Activated T-helper 2 cell treated with anti-CD3 and anti-CD28 coated beads, Interferon-gamma antibody, Interleukin-2, Interleukin-4, amounts not matched to agents 10 μg/mL and 5 μg/mL and 100 μg/mL, durations not matched to agents 14 hours and 24 hours and 36 hours (primary cell): ENCODE measurements at regions not wholly inside any gene's neighbourhood (a gene's known extent, or its start where the extent isn't known, plus 50 kb on each side); places are given as distances from the start of the nearest gene placed in this dataset.

Experiments
- DNase-seq: peaks from one replicate; pipeline ENCODE4 v3.0.0; 2021; ENCODE audit warnings: low spot score
- H3K27ac Mint-ChIP-seq: one replicate; pipeline ENCODE4 v1.8.0; 2021; ENCODE audit warnings: mixed read lengths
- H3K27me3 Mint-ChIP-seq: one replicate; pipeline ENCODE4 v1.8.0; 2021; ENCODE audit warnings: low read depth, mixed read lengths
- H3K36me3 Mint-ChIP-seq: one replicate; pipeline ENCODE4 v1.8.0; 2021; ENCODE audit warnings: low read depth, mixed read lengths
- H3K4me1 Mint-ChIP-seq: one replicate; pipeline ENCODE4 v1.8.0; 2021; ENCODE audit warnings: low read depth, mixed read lengths
- H3K4me3 Mint-ChIP-seq: one replicate; pipeline ENCODE4 v1.8.0; 2021; ENCODE audit warnings: low read depth, mild to moderate bottlenecking, moderate library complexity, mixed read lengths
- H3K9me3 Mint-ChIP-seq: one replicate; pipeline ENCODE4 v1.8.0; 2021; ENCODE audit warnings: mixed read lengths
- intact Hi-C: fragments of 100-400 bp; cut with micrococcal nuclease; formaldehyde crosslinking; loops from one replicate; pipeline ENCODE4 v1.15.1; 2023

DNA sequence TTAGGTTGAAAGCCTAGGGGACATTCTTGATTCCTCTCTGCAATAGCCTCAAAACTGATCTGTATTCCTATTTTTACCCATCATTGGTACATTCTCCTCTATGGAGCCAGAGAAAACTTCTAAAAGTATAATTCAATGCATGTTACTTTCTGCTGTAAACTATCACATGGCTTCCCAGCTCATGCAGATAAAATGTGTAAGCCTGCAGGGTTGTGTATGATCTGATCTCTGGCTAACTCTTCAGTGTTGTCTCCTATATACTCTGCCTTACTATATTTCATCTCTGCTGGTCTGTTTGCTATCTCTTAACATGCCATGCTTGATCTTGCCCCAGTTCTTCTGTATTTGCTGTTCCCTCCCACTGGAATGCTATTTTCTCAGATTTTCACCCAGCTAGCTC lies 323.3 kb upstream of the RSPO3 start:
- no peak for DNase-seq
- Mint-ChIP-seq H3K27me3 (no peaks in the 10 kb centered on the region), H3K4me1 (no peaks in the 10 kb centered on the region), H3K9me3 (no peaks in the 10 kb centered on the region), H3K4me3 (no peak overlapping the region), H3K36me3 (no peaks in the 10 kb centered on the region), H3K27ac (no peak overlapping the region)
- intact Hi-C loops, result no loop called here

DNA sequence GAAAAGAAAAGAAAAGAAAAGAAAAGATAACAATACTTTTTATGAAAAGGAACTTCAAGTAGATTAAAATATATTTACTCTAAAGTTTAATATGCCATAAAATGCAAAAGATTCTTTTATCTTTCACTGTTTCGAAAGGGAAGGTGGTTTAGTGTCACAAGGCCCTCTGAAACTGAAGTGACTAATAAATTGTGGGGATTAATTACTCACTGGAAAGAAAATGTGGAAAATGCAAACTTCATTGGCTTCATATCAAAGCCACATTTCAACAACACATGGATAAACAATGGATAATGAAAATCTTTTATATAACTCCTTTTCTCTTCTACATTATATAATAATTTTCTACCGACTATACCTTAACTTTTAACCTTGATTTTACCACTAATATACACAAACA lies 320.5 kb upstream of the RSPO3 start:
- intact Hi-C loops, result no loop called here
- Mint-ChIP-seq H3K36me3 (no peaks in the 10 kb centered on the region), H3K9me3 (no peaks in the 10 kb centered on the region), H3K27ac (no peak overlapping the region), H3K27me3 (no peaks in the 10 kb centered on the region), H3K4me1 (no peaks in the 10 kb centered on the region), H3K4me3 (no peak overlapping the region)
- DNase-seq, result no peak

GRCh38 chr6:126803769-126804168 lies 314.7 kb upstream of the RSPO3 start:
- H3K27me3 Mint-ChIP-seq, result no peaks in the 10 kb centered on the region
- no peaks in the 10 kb centered on the region for H3K9me3 Mint-ChIP-seq
- H3K4me3 Mint-ChIP-seq, result no peak overlapping the region
- no peaks in the 10 kb centered on the region for H3K36me3 Mint-ChIP-seq
- intact Hi-C loops, result loop anchor here (1.0 kb wide), 1 partner anchor 318 kb away; no protein-coding TSS in a partner anchor
- H3K27ac Mint-ChIP-seq, result no peak overlapping the region
- DNase-seq, result no peak
- no peaks in the 10 kb centered on the region for H3K4me1 Mint-ChIP-seq

GRCh38 chr6:126804332-126805064 lies 314.0 kb upstream of the RSPO3 start:
- DNase-seq, result no peak
- no peak overlapping the region for H3K4me3 Mint-ChIP-seq
- no peaks in the 10 kb centered on the region for H3K4me1 Mint-ChIP-seq
- H3K36me3 Mint-ChIP-seq, result no peaks in the 10 kb centered on the region
- no peaks in the 10 kb centered on the region for H3K27me3 Mint-ChIP-seq
- H3K27ac Mint-ChIP-seq, result no peak overlapping the region
- intact Hi-C loops, result loop anchor here (1.0 kb wide), 1 partner anchor 317 kb away; no protein-coding TSS in a partner anchor
- H3K9me3 Mint-ChIP-seq, result no peaks in the 10 kb centered on the region

DNA sequence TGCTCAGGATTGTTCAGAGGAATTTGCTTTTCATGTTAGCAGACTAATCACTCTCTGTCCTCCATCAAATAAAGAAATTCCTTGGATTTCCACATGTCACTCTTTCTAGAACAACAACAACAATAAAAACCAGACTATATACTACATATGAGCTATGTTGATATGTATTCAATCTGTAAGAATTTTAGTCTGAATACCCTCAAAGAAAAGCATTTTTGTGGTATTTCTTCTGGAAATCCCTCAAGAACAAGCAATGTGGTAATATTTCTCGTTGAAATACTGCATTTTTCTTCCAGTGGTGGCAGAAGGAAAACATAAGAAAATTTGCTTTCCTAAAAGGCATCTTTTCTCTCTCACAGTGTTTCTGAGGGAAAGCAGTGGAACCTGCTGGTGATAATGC lies 312.6 kb upstream of the RSPO3 start:
- DNase-seq, result no peak
- Mint-ChIP-seq H3K27ac (no peak overlapping the region), H3K9me3 (no peaks in the 10 kb centered on the region), H3K4me3 (no peak overlapping the region), H3K27me3 (no peaks in the 10 kb centered on the region), H3K36me3 (no peaks in the 10 kb centered on the region), H3K4me1 (no peaks in the 10 kb centered on the region)
- intact Hi-C loops, result no loop called here

DNA sequence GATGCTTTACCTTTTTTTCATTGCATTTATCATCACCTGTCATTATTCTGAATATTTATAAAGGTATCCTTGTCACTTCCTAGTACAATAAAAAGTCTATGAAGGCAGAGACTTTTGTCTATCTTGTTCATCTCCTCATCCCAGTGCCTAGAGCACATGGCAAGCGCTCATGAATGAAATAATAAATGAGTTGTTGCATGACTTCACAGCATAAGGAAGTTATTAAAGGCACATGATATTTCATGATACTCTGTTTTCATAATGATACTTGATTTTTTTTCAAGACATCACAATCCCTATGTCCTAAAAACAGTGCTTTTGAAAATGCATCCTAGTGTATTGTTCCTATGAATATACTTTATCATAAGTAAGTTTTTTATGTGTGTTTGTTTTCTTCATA lies 310.6 kb upstream of the RSPO3 start:
- Mint-ChIP-seq H3K4me1 (no peaks in the 10 kb centered on the region), H3K27ac (no peak overlapping the region), H3K36me3 (no peaks in the 10 kb centered on the region), H3K4me3 (no peak overlapping the region), H3K27me3 (no peaks in the 10 kb centered on the region), H3K9me3 (no peaks in the 10 kb centered on the region)
- no peak for DNase-seq
- intact Hi-C loops, result no loop called here

DNA sequence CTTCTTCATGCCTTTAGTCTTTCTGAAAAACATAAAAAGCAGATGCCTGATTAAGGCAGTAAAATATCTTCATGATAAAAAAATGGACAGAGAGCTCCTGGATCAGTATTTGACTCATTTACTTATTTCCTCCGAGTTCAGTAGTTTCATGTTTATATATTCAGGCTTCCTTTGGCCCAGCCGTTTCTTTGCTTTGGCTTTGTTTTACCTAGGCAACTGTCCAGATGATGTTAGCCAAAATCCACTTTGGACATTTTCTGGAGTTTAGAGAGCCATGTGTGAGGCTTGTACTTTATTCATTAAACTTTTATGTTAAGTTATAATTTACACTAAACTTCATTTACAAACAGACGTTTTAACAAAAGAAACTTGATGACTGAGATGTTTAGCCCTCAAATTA lies 307.1 kb upstream of the RSPO3 start:
- intact Hi-C loops, result no loop called here
- Mint-ChIP-seq H3K9me3 (no peaks in the 10 kb centered on the region), H3K36me3 (no peaks in the 10 kb centered on the region), H3K4me3 (no peak overlapping the region), H3K4me1 (no peaks in the 10 kb centered on the region), H3K27ac (no peak overlapping the region), H3K27me3 (no peaks in the 10 kb centered on the region)
- no peak for DNase-seq

GRCh38 chr6:126812010-126812409 lies 306.5 kb upstream of the RSPO3 start:
- Mint-ChIP-seq H3K9me3 (no peaks in the 10 kb centered on the region), H3K4me3 (no peak overlapping the region), H3K36me3 (no peaks in the 10 kb centered on the region), H3K4me1 (no peaks in the 10 kb centered on the region), H3K27me3 (no peaks in the 10 kb centered on the region), H3K27ac (no peak overlapping the region)
- intact Hi-C loops, result no loop called here
- DNase-seq, result no peak

DNA sequence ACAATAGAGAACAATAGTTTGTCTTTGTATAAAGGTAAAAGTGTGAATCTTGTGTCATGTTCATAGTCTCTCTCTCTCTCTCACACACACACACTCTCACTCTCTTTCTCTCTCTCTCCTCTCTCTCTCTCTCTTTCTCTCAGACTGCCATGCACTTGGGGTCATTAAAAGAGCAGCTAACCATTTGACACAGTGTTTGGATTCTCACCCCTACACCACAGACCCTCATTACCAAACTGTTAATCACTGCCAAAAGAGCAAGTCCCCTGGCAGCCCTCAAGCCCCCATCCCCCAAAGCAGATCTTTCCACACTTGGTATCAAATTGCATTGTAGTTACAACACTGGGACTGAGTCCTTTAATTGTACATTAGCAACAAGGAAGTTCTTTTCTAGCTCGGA lies 305.8 kb upstream of the RSPO3 start:
- Mint-ChIP-seq H3K27ac (no peak overlapping the region), H3K4me1 (no peaks in the 10 kb centered on the region), H3K9me3 (no peaks in the 10 kb centered on the region), H3K27me3 (no peaks in the 10 kb centered on the region), H3K36me3 (no peaks in the 10 kb centered on the region), H3K4me3 (no peak overlapping the region)
- DNase-seq, result no peak
- intact Hi-C loops, result no loop called here

- Mint-ChIP-seq H3K36me3 (no peaks in the 10 kb centered on the region), H3K9me3 (no peaks in the 10 kb centered on the region), H3K4me1 (no peaks in the 10 kb centered on the region), H3K27ac (no peak overlapping the region), H3K4me3 (no peak overlapping the region), H3K27me3 (no peaks in the 10 kb centered on the region)
- no peak for DNase-seq
- intact Hi-C loops, result no loop called here
These were observed 297.8 kb upstream of the RSPO3 start for GRCh38 chr6:126820634-126821033.

DNA sequence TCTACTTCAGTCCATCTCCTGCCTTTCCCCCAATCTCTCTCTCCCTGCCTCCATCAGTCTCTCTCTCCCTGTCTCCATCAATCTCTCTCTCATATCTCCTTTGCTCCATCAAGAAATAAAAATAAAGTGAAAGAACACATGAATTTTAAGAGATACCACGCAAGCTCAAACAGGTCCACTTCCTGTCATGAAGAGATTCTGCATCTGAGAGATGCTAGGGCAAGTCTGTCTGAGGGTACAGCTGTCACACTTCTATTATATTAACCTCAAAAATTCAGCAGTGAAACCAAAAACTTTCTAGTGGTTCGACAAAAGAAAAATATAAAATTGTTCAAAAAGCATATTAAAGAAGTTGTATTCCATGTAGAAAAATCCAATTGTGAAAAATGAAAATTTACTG lies 296.8 kb upstream of the RSPO3 start:
- Mint-ChIP-seq H3K9me3 (no peaks in the 10 kb centered on the region), H3K4me3 (no peak overlapping the region), H3K4me1 (no peaks in the 10 kb centered on the region), H3K36me3 (no peaks in the 10 kb centered on the region), H3K27ac (no peak overlapping the region), H3K27me3 (no peaks in the 10 kb centered on the region)
- intact Hi-C loops, result no loop called here
- no peak for DNase-seq

DNA sequence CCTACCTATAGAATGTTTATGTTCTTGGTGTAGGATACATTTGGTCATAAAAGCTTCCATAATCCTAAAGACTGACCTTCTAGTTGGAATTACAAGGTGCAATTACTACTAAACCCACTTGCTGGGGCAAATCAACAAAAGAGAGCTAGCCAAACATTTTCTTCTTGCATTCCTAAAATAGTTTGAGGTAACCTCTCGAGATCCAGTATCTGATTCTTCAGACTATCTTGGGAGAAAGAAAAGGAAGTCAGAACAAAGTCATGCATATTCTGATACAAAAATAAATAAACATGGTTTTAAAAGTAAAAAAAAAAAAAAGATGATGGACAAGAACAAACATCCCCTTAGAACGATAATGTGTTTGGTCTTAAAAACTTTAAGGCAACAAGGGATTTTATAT lies 294.2 kb upstream of the RSPO3 start:
- intact Hi-C loops, result no loop called here
- H3K36me3 Mint-ChIP-seq, result no peaks in the 10 kb centered on the region
- H3K27ac Mint-ChIP-seq, result no peak overlapping the region
- no peaks in the 10 kb centered on the region for H3K4me1 Mint-ChIP-seq
- no peaks in the 10 kb centered on the region for H3K9me3 Mint-ChIP-seq
- no peaks in the 10 kb centered on the region for H3K27me3 Mint-ChIP-seq
- DNase-seq, result no peak
- H3K4me3 Mint-ChIP-seq, result no peak overlapping the region

GRCh38 chr6:126824815-126825214 lies 293.7 kb upstream of the RSPO3 start:
- Mint-ChIP-seq H3K4me1 (no peaks in the 10 kb centered on the region), H3K4me3 (no peak overlapping the region), H3K27me3 (no peaks in the 10 kb centered on the region), H3K9me3 (no peaks in the 10 kb centered on the region), H3K27ac (no peak overlapping the region), H3K36me3 (no peaks in the 10 kb centered on the region)
- DNase-seq, result no peak
- intact Hi-C loops, result no loop called here
